Gastroesophageal sphincter (tissue), 3 donors: ENCODE measurements at regions not wholly inside any gene's neighbourhood (a gene's known extent, or its start where the extent isn't known, plus 50 kb on each side); places are given as distances from the start of the nearest gene placed in this dataset.

Experiments used
- POLR2A ChIP-seq, 2 donors: fragments of 450-650 bp; IDR thresholded peaks; one replicate each; pipeline ENCODE4 v1.6.1; 2017; ENCODE audit warnings: antibody characterized with exemption in 2 of 2, mild to moderate bottlenecking in 2 of 2, moderate library complexity in 1 of 2
- TF ChIP-seq, protein P1 (sequence below), 4 experiments: fragments of 200-600 bp in 2 of 4; fragments of 450-650 bp in 2 of 4; sonication (generic) in 1 of 4; IDR thresholded peaks; one replicate each; pipeline ENCODE4 v1.5.1; 2017 to 2019; ENCODE audit warnings: antibody characterized with exemption in 4 of 4, mild to moderate bottlenecking in 2 of 4, moderate library complexity in 2 of 4

DNA sequence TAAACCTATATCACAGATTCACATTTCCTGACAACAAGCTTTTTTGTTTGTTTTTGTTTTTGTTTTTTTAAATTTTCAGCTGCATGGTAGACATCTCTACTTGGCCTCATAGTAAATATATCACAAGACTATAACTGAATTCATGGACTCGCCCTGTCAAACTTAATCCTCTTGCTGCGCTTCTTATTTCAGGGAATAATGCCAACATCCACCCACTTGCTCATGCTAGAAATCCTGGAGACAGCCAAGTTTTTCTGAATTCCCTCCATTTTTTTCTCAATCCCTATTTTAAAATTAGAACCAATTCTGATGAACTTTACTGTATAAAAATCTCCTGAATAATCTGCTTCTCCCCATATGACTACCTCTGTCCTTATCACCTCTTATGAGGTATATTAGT, 283.6 kb upstream of the RPS23 start:
- TF ChIP-seq POLR2A (IDR thresholded peaks at IDR 0.05) = no peak
- TF ChIP-seq, protein P1, sequence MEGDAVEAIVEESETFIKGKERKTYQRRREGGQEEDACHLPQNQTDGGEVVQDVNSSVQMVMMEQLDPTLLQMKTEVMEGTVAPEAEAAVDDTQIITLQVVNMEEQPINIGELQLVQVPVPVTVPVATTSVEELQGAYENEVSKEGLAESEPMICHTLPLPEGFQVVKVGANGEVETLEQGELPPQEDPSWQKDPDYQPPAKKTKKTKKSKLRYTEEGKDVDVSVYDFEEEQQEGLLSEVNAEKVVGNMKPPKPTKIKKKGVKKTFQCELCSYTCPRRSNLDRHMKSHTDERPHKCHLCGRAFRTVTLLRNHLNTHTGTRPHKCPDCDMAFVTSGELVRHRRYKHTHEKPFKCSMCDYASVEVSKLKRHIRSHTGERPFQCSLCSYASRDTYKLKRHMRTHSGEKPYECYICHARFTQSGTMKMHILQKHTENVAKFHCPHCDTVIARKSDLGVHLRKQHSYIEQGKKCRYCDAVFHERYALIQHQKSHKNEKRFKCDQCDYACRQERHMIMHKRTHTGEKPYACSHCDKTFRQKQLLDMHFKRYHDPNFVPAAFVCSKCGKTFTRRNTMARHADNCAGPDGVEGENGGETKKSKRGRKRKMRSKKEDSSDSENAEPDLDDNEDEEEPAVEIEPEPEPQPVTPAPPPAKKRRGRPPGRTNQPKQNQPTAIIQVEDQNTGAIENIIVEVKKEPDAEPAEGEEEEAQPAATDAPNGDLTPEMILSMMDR (IDR thresholded peaks at IDR 0.05) = no peak
